ENCODE measurements at regions not wholly inside any gene's neighbourhood (a gene's known extent, or its start where the extent isn't known, plus 50 kb on each side); places are given as distances from the start of the nearest gene placed in this dataset.

DNA sequence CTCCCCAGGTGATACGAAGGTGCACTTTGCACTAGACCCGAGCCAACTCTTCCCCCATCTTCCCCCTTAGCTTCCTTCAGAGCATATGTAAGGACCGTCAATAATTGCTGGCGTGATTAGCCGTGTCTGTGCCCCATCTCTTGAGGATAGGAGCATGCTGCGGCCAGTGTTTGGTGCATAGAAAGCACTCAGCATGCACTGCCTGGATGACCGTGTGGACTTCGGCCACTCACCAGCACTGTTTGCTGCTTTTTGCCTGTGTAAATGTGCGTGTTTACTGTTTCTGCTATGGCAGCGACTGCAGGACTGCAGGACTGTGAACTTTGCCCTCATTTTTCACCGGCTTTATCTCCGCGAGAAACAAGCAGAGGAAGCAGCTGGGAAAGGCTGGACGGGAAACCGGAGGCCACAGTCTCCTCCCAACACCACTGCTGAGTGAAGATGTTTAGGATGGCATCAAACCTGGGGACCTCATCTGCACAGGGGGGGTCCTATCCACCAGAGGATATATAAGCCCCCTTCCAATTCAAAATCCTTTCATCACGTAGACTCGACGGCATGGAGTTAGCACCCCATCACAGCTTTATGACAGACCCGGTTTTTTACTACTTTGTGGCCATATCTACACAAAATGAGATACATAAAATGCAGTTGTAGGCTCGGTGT is 150.6 kb upstream of the AFDN start (continued):
- TF ChIP-seq, protein P1, sequence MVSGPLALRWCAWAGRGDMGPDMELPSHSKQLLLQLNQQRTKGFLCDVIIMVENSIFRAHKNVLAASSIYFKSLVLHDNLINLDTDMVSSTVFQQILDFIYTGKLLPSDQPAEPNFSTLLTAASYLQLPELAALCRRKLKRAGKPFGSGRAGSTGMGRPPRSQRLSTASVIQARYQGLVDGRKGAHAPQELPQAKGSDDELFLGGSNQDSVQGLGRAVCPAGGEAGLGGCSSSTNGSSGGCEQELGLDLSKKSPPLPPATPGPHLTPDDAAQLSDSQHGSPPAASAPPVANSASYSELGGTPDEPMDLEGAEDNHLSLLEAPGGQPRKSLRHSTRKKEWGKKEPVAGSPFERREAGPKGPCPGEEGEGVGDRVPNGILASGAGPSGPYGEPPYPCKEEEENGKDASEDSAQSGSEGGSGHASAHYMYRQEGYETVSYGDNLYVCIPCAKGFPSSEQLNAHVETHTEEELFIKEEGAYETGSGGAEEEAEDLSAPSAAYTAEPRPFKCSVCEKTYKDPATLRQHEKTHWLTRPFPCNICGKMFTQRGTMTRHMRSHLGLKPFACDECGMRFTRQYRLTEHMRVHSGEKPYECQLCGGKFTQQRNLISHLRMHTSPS (CRISPR knock-in tag; IDR thresholded peaks at IDR 0.05; ENCODE audit: low read depth) = peak; percentile 97
- TF ChIP-seq NFE2L2 (IDR thresholded peaks at IDR 0.05; ENCODE audit: low read length) (peak; percentile 36; the same call in 1 of the 2 replicates), MED8 (CRISPR knock-in tag; IDR thresholded peaks at IDR 0.05; ENCODE audit: insufficient replicate concordance) (peak; percentile 99), ZNF878 (CRISPR knock-in tag; IDR thresholded peaks at IDR 0.05) (peak; percentile 91; the same call in 1 of the 2 replicates), KMT2A (CRISPR knock-in tag; IDR thresholded peaks at IDR 0.05) (peak; percentile 94), ZNF678 (CRISPR knock-in tag; IDR thresholded peaks at IDR 0.05) (no peak; the same call in 1 of the 2 replicates), ARID2 (CRISPR knock-in tag; IDR thresholded peaks at IDR 0.05; ENCODE audit: borderline replicate concordance) (peak; percentile 66; the same call in 1 of the 2 replicates), SIX1 (CRISPR knock-in tag; IDR thresholded peaks at IDR 0.05; ENCODE audit: borderline replicate concordance) (peak; percentile 83; the same call in 1 of the 2 replicates), ATF7 (IDR thresholded peaks at IDR 0.05) (no peak), ATF7 (CRISPR knock-in tag; IDR thresholded peaks at IDR 0.05) (peak; percentile 94), ZNF180 (CRISPR knock-in tag; IDR thresholded peaks at IDR 0.05; ENCODE audit: borderline replicate concordance, low read depth) (no peak), ZNF101 (CRISPR knock-in tag; IDR thresholded peaks at IDR 0.05; ENCODE audit: borderline replicate concordance, low read depth) (no peak), SCMH1 (CRISPR knock-in tag; IDR thresholded peaks at IDR 0.05; ENCODE audit: borderline replicate concordance) (no peak), HOXA5 (CRISPR knock-in tag; IDR thresholded peaks at IDR 0.05) (peak; percentile 99), SATB2 (CRISPR knock-in tag; IDR thresholded peaks at IDR 0.05) (no peak), RFX3 (CRISPR knock-in tag; IDR thresholded peaks at IDR 0.05) (peak; percentile 78), ZNF274 (CRISPR knock-in tag; IDR thresholded peaks at IDR 0.05) (peak; percentile 92), ZNF234 (CRISPR knock-in tag; conservative IDR thresholded peaks at IDR 0.05) (no peak), PAF1 (CRISPR knock-in tag; IDR thresholded peaks at IDR 0.05) (no peak), CHD2 (IDR thresholded peaks at IDR 0.05; ENCODE audit: low read depth, low read length) (peak; percentile 77), MTF2 (CRISPR knock-in tag; IDR thresholded peaks at IDR 0.05; ENCODE audit: borderline replicate concordance) (no peak; the same call in 1 of the 2 replicates)
- TF ChIP-seq, protein P2, sequence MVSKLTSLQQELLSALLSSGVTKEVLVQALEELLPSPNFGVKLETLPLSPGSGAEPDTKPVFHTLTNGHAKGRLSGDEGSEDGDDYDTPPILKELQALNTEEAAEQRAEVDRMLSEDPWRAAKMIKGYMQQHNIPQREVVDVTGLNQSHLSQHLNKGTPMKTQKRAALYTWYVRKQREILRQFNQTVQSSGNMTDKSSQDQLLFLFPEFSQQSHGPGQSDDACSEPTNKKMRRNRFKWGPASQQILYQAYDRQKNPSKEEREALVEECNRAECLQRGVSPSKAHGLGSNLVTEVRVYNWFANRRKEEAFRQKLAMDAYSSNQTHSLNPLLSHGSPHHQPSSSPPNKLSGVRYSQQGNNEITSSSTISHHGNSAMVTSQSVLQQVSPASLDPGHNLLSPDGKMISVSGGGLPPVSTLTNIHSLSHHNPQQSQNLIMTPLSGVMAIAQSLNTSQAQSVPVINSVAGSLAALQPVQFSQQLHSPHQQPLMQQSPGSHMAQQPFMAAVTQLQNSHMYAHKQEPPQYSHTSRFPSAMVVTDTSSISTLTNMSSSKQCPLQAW (CRISPR knock-in tag; IDR thresholded peaks at IDR 0.05) = peak; percentile 99
- TF ChIP-seq, protein P3, sequence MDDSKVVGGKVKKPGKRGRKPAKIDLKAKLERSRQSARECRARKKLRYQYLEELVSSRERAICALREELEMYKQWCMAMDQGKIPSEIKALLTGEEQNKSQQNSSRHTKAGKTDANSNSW (CRISPR knock-in tag; IDR thresholded peaks at IDR 0.05; ENCODE audit: borderline replicate concordance) = no peak; the same call in 1 of the 2 replicates
- TF ChIP-seq, protein P4, sequence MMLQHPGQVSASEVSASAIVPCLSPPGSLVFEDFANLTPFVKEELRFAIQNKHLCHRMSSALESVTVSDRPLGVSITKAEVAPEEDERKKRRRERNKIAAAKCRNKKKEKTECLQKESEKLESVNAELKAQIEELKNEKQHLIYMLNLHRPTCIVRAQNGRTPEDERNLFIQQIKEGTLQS (CRISPR knock-in tag; IDR thresholded peaks at IDR 0.05) = peak; percentile 89
- TF ChIP-seq, protein P5, sequence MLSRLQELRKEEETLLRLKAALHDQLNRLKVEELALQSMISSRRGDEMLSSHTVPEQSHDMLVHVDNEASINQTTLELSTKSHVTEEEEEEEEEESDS (CRISPR knock-in tag; IDR thresholded peaks at IDR 0.05; ENCODE audit: borderline replicate concordance) = no peak; the same call in 1 of the 2 replicates
- TF ChIP-seq, protein P6, sequence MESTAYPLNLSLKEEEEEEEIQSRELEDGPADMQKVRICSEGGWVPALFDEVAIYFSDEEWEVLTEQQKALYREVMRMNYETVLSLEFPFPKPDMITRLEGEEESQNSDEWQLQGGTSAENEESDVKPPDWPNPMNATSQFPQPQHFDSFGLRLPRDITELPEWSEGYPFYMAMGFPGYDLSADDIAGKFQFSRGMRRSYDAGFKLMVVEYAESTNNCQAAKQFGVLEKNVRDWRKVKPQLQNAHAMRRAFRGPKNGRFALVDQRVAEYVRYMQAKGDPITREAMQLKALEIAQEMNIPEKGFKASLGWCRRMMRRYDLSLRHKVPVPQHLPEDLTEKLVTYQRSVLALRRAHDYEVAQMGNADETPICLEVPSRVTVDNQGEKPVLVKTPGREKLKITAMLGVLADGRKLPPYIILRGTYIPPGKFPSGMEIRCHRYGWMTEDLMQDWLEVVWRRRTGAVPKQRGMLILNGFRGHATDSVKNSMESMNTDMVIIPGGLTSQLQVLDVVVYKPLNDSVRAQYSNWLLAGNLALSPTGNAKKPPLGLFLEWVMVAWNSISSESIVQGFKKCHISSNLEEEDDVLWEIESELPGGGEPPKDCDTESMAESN (CRISPR knock-in tag; conservative IDR thresholded peaks at IDR 0.05) = peak; percentile 99
